ENCODE measurements at regions not wholly inside any gene's neighbourhood (a gene's known extent, or its start where the extent isn't known, plus 50 kb on each side); places are given as distances from the start of the nearest gene placed in this dataset.

- no peak overlapping the region; the same call in 1 of the 2 replicates for H3K4me2 ChIP-seq (ENCODE audit: low read length)
- H4K20me1 ChIP-seq (ENCODE audit: control insufficient read depth, insufficient read depth, low read depth, low read length): no peaks in the 10 kb centered on the region
- H3K4me1 ChIP-seq (ENCODE audit: control insufficient read depth, low read length): peaks cover 6% of the 10 kb centered on the region
- H3F3A ChIP-seq (ENCODE audit: control insufficient read depth, insufficient read depth): no peaks in the 10 kb centered on the region
- no peak overlapping the region for H3K4me3 ChIP-seq (ENCODE audit: low read length)
- no peaks in the 10 kb centered on the region for H3K79me2 ChIP-seq (ENCODE audit: control insufficient read depth, low read length)
- no peaks in the 10 kb centered on the region for H3K9me2 ChIP-seq (replicated peaks; ENCODE audit: control insufficient read depth, low read length)
- H3K36me3 ChIP-seq (ENCODE audit: control insufficient read depth, low read length): no peaks in the 10 kb centered on the region
- TF ChIP-seq EZH2phosphoT487 (IDR thresholded peaks at IDR 0.05; ENCODE audit: borderline replicate concordance, low read length): no peak
- no peak for TF ChIP-seq CTCF (IDR thresholded peaks at IDR 0.05; ENCODE audit: low read depth, low read length, poor library complexity, severe bottlenecking)
- H3K27me3 ChIP-seq (ENCODE audit: control insufficient read depth, low read length): no peaks in the 10 kb centered on the region
- H3K9me3 ChIP-seq (ENCODE audit: control insufficient read depth, insufficient read depth, low read length): no peaks in the 10 kb centered on the region
- no peak overlapping the region for H3K27ac ChIP-seq (ENCODE audit: low read depth, low read length)
These were observed 55.6 kb upstream of the CCSER1 start for GRCh38 chr4:90071289-90072235.

- H3K27me3 ChIP-seq (ENCODE audit: control insufficient read depth, low read length): no peaks in the 10 kb centered on the region
- peaks cover 6% of the 10 kb centered on the region for H3K4me1 ChIP-seq (ENCODE audit: control insufficient read depth, low read length)
These were observed 52.8 kb upstream of the CCSER1 start for GRCh38 chr4:90074322-90074886.

More at GRCh38 chr4:90074322-90074886, 52.8 kb upstream of the CCSER1 start:
- H3K4me3 ChIP-seq (ENCODE audit: low read length): no peak overlapping the region
- no peaks in the 10 kb centered on the region for H3K36me3 ChIP-seq (ENCODE audit: control insufficient read depth, low read length)
- TF ChIP-seq CTCF (IDR thresholded peaks at IDR 0.05; ENCODE audit: low read depth, low read length, poor library complexity, severe bottlenecking) (no peak), EZH2phosphoT487 (IDR thresholded peaks at IDR 0.05; ENCODE audit: borderline replicate concordance, low read length) (no peak)
- H3K27ac ChIP-seq (ENCODE audit: low read depth, low read length): no peak overlapping the region
- H4K20me1 ChIP-seq (ENCODE audit: control insufficient read depth, insufficient read depth, low read depth, low read length): no peaks in the 10 kb centered on the region
- no peaks in the 10 kb centered on the region for H3F3A ChIP-seq (ENCODE audit: control insufficient read depth, insufficient read depth)
- no peaks in the 10 kb centered on the region for H3K9me3 ChIP-seq (ENCODE audit: control insufficient read depth, insufficient read depth, low read length)
- no peaks in the 10 kb centered on the region for H3K79me2 ChIP-seq (ENCODE audit: control insufficient read depth, low read length)
- H3K9me2 ChIP-seq (replicated peaks; ENCODE audit: control insufficient read depth, low read length): no peaks in the 10 kb centered on the region
- no peak overlapping the region for H3K4me2 ChIP-seq (ENCODE audit: low read length)
